ENCODE measurements at regions not wholly inside any gene's neighbourhood (a gene's known extent, or its start where the extent isn't known, plus 50 kb on each side); places are given as distances from the start of the nearest gene placed in this dataset.

DNA sequence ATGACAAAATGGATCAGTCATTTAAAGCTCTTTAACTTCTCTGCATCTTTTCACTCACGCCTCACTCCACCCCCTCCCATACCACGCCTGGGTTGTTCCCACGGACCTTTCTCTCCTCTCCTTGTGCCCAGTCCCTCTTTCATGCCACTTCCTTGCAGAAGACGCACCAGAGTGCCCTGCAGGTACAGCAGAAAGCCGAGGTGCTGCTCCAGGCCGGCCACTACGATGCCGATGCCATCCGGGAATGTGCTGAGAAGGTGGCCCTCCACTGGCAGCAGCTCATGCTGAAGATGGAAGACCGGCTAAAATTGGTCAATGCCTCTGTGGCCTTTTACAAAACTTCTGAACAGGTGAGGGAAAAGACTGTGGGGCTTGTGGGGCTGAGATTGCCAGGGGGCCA is 296.1 kb upstream of the UMPS start:
- TF ChIP-seq FOXA1 (IDR thresholded peaks at IDR 0.05) (no peak), CTCF (IDR thresholded peaks at IDR 0.05; ENCODE audit: low read depth, low read length, missing input control) (no peak), HNF4G (IDR thresholded peaks at IDR 0.05) (no peak), ZBTB33 (IDR thresholded peaks at IDR 0.05) (no peak), RAD21 (IDR thresholded peaks at IDR 0.05) (no peak), NR2F2 (IDR thresholded peaks at IDR 0.05) (no peak), EGR1 (IDR thresholded peaks at IDR 0.05; ENCODE audit: low read depth in 2 of 2) (no peak), TAF1 (conservative IDR thresholded peaks at IDR 0.05) (no peak)
- TF ChIP-seq, protein P1, sequence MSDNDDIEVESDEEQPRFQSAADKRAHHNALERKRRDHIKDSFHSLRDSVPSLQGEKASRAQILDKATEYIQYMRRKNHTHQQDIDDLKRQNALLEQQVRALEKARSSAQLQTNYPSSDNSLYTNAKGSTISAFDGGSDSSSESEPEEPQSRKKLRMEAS (IDR thresholded peaks at IDR 0.05), result no peak

Data from liver (tissue), 3 donors.